Hypothalamus (tissue), 51 donors: ENCODE measurements at regions not wholly inside any gene's neighbourhood (a gene's known extent, or its start where the extent isn't known, plus 50 kb on each side); places are given as distances from the start of the nearest gene placed in this dataset.
"Not testable (repeated sequence)": the region's sequence is repeated elsewhere in the genome, so short reads cannot be mapped to it uniquely, and the experiment has no call there.

Experiments used
- DNase-seq, 51 donors: peaks; one replicate each; lab custom pipeline; 2025; lab: John Stamatoyannopoulos, UW

GRCh38 chr12:131328861-131329845 lies 375.4 kb downstream of the ADGRD1 start:
- DNase-seq, result not testable (repeated sequence)

DNA sequence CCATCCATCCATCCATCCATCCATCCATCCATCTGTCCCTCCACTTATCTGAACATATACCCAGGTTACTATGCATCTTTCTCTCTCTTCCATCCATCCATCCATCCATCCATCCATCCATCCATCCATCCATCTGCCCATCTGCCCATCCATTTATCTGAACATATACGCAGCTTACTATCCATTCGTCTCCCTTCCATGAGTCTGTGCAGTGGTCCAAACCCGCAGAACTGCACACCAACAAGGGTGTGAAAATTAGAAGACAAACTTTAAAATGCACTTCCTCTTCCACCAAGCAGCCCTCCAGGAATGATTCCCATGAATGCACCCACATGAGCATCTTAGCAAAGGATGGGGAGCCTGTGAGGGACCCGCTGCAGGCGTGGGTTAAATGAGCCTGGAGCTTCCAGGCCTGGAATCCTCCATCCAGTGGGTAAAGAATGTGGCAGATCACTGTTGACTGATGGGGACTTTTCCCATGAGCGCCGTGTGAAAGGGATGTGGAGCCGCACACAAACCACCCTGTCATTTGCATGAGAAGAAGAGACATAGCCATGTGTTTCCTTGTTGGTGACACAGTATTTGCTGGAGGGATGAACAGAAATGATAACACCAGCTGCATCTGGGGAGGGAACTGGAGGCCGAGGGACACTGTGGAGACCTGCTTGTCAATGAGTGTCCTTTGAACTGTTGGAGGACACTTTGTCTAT lies 376.6 kb downstream of the ADGRD1 start:
- no peak for DNase-seq

DNA sequence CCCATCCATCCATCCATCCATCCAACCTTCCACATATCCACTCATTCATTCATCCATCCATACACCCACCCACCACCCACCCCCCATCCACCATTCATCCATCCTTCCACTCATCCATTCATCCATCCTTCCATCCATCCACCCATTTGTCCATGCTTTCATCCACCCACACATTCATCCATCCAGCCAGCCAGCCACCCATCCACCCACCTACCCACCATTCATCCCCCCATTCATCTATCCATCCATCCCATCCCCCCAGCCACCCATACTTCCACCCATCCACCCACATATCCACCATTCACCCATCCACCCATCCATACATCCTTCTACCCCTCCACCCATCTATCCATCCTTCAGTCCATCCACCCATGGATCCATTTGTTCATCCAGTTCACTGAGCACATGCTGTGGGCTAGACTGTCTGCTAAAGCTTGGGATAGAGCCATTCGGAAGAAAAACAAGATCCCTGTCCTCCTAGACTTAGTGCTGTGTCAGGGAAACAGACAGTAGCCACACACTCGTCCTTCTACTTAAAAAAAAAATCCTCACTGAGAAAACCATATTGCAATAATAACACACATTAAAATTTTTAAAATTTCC lies 377.5 kb downstream of the ADGRD1 start:
- no peak for DNase-seq

GRCh38 chr12:131332224-131332623 lies 378.5 kb downstream of the ADGRD1 start:
- no peak for DNase-seq

DNA sequence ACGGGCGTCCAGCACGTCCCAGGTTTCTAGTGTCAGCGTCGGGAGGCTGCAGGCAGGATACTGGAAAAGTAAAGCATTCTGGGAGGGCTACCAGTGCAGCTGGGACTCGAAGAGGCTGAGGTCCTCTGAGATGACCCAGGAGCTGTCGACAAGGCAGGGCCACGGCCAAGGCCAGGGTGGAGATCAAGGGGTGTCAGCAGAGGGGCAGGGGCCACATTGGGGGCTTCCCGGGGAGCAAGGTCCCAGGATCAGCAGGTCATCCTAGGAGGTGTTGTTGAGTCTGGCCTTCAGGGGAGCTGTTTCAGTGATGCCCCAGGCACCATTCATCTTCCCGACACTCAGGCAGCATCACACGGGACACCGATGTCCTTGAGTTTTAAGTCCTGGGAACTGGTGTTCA lies 377.8 kb upstream of the SFSWAP start:
- DNase-seq, result no peak

DNA sequence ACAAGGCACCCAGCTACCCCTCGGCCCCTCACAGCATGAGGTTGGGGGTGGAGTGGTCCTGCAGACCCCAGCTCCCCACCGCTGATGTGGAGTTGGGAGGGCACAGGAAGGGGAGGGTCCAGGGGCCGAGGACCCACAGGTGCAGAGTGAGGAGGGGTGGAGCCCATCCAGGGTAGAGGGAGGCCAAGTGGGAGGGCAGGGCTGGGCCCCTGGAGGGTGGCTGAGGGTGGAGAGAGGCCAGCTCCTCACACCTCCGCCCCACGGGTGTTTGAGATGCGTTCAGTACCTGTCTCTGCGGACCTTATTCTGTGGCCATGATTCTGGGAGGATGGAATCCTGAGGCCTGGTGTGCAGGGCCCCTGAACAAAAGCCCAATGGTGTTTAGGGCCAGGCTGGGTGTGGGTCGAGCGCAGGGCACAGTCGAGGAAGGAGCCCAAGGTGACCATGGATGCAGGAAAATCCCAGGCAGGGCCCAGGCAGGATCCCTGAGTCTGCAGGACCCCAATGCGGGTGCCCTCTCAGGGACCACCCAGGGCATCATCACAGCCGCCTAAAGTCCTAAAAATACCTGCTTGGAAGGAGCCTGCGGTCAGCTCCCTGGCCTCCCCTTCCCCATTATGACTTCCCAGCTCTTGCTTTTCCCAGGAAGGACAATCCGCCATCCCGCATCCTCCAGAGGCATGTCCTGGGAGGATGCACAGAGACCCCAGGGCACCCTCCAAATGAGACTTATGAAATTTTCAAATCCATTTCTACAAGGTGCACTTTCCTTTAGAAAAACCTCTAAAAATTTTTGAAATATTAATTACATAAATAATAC lies 377.1 kb upstream of the SFSWAP start:
- no peak for DNase-seq

DNA sequence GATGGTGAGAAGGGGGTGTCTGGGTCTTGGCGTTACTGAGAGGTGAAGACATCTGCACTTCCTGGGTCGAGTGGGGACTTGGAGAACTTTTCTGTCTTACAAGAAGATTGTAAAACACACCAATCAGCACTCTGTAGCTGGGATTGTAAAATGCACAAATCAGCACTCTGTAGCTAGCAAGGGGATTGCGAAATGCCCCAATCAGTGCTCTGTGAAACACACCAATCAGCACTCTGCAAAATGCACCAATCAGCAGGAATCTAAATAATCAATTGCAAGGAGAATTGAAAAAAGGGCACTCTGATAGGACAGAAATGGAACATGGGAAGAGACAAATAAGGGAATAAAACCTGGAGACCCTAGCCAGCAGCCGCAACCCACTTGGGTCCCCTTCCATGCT lies 376.1 kb upstream of the SFSWAP start:
- no peak for DNase-seq

GRCh38 chr12:131335456-131335855 lies 375.4 kb upstream of the SFSWAP start:
- no peak for DNase-seq

DNA sequence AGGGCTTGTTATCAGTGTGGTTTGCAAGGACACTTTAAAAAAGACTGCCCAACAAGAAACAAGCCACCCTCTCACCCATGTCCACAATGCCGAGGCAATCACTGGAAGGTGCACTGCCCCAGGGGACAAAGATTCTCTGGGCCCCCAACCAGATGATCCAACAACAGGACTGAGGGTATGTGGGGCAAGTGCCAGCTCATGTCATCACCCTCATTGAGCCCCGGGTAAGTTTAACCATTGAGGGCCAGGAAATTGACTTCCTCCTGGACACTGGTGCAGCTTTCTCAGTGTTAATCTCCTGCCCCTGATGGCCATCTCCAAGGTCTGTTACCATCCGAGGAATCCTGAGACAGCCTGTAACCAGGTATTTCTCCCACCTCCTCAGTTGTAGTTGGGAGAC lies 373.0 kb upstream of the SFSWAP start:
- not testable (repeated sequence) for DNase-seq

DNA sequence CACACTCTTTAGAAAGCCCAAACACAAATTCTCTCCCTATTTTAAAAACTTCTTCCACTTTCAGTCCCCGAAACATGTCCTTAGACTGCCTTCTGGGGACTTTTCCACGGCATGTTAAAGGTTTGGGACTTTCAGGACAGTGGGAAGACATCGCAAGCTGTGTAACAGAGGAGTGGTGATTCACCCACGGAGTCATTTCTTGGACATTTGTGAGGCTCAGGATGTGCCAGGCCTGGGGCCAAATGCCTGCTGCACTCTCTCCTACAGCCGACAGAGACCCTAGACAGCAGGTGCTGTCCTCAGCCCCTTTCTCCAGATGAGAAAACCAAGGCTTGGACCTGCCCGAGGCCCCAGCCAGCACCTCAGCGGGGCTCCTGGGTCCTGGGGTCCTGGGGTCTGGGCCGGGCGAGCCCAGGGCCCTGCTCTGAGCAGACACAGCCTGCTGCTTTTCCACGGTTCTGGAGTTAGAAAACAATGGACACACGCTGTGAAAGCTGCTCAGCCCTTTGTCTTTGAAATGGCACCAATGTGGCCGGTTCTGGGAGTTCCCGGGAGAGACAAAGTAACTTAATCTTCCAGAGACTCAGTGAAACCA lies 370.2 kb upstream of the SFSWAP start:
- no peak for DNase-seq

DNA sequence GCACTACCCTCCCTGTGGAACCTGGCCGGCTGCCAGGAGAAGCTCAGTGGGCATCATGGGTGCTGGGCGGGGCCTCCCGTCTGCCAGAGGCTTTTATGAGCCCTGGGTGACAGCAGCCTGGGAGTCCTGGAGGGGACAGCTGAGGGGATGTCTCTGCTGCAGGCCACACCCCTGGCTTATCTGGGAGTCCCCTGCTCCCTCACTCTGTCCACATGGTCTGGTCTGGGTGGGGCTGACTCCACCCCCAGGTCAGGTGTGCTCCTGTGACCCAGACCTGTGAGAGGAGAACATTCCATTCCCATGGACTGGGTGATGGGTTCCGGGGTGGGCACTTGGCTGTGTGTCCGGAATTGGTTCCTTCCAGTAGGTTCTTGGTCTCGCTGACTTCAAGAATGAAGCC lies 369.3 kb upstream of the SFSWAP start:
- DNase-seq, result not testable (repeated sequence)

- DNase-seq, result not testable (repeated sequence)
Measured at GRCh38 chr12:131343436-131343835, 367.5 kb upstream of the SFSWAP start.

- DNase-seq, result not testable (repeated sequence)
Measured at GRCh38 chr12:131344715-131345520, 366.0 kb upstream of the SFSWAP start.

DNA sequence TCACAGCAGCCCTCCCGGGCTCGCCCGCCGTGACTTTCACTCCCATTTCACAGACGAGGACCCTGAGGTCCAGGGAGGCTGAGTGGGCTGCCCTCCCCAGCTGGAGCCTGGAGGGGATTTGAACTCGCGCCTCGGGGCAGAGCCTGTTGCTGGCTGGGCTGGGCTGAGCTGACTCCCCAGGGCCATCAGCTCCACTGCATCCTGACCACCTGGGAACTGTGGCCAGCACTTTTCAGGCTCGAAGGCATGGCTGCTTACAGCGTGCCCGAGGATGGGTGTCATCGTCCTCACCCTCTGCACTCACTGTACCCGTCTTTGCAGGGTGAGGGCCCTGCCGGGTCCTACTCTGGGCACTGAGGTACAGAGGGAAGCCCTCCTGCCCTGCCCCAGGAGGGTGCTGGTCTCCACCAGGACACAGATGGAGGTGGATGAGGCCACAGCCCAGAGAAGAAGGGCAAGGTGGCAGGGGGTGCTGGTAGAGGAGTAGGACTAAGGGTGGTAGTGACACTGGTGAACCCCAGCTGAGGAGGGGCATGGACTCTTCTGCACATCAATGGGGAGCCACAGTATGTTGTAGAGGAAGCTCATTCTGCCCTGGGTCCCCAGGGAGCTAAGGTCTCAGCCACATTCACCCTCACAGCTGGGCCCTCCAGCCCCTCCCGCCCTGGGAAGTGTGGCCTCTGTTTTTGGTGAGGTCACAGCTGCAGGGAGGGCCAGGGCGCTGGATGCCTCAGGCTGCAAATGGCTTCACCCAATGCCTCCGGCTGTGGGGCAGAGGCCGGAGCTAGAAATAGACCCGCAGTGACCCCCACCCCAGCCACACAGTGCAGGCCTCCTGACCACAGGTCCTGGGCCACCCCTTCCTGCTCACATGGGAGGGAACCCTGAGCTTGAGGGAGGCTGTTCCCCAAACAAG lies 365.1 kb upstream of the SFSWAP start:
- DNase-seq, result no peak

DNA sequence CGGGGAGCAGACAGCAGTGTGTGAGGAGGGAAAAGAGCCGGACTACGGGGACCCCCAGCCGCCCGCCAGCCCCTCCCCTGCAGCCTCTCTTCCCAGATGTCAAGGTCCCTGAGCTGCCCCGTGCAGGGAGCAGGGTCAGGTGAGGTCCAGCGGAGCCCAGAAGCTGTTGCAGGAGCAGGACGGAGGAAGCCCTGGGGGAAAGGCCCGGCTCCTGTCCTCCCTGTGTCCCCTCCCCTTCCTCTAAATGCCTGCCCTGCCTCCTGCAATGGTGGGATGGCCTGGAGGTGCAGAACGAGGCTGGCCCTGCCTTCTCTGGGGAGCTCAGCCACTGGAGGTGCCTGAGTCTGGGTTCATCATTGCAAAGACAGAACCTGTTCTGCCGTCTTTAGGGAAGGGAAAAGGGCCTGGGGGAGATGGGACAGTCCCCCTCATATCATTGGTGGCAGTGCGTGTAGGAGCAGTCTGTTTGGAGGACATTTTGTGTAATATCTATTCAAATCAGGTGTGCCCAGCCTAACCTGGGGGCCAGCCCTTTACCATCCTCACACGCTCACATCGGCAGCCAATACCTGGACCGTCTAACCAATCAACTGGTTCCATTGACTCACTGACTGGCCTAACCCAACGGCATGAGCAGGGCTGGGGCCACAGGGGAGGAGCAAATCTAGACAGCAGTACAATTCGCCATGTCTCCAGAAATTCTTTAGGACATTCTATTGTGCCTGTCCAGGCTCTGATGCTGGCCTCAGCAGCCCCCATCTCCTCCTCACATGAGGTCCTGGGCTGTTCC lies 364.1 kb upstream of the SFSWAP start:
- no peak for DNase-seq

DNA sequence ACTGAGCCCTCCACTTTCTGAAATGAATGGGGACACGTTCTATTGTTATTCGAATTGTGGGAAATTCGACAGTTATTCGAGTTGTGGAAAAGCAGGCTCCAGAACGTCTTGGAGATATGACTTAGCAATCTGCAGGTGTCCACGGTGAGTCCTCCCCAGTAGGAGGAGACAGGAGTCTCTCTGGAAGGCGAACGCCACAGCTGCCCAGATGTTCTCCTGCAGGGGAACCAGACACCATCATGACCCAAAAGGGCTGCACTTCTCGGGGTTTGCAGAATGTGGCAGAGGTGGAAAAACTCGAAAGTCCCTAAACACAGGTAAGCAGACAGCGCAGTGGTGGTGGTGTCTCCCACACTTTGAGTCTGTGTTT lies 363.6 kb upstream of the SFSWAP start:
- no peak for DNase-seq

DNA sequence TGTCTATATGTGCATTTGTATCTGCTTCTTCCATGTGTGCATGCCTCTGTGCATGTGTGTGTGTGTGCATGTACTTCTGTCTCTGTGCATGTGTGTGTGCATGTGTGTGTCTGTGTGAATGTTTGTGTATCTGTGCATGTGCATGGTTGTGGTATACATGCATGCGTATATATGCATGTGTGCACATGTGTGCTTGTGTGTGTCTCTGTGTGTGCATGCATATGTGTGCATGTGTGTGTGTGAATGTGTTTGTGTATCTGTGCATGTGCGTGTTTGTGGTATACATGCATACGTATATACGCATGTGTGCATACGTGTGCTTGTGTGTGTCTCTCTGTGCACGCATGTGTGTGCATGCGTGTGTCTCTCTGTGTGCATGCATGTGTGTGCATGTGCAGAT lies 363.2 kb upstream of the SFSWAP start:
- DNase-seq, result no peak
